ENCODE measurements at regions not wholly inside any gene's neighbourhood (a gene's known extent, or its start where the extent isn't known, plus 50 kb on each side); places are given as distances from the start of the nearest gene placed in this dataset.

GRCh38 chr6:120186080-120186479 lies 836.5 kb upstream of the MAN1A1 start:
- Histone ChIP-seq H3K9me3 (peaks cover 0 to 3% (median 0%) of the 10 kb centered on the region in 12 donors), H3K27me3 (no peaks in the 10 kb centered on the region), H3K4me1 (no peaks in the 10 kb centered on the region), H3K27ac (no peak overlapping the region), H3K4me3 (no peak overlapping the region), H3K36me3 (no peaks in the 10 kb centered on the region)
- DNase-seq (no peak), ATAC-seq (no peak)
- TF ChIP-seq POLR2A (IDR thresholded peaks at IDR 0.05) (no peak), CTCF (IDR thresholded peaks at IDR 0.05) (no peak)
- intact Hi-C loops (cut with DNase I) = no loop called here

GRCh38 chr6:120173250-120173649 lies 823.7 kb upstream of the MAN1A1 start:
- Histone ChIP-seq H3K4me1 (no peaks in the 10 kb centered on the region), H3K27ac (no peak overlapping the region), H3K36me3 (no peaks in the 10 kb centered on the region), H3K4me3 (no peak overlapping the region), H3K27me3 (no peaks in the 10 kb centered on the region), H3K9me3 (no peaks in the 10 kb centered on the region)
- TF ChIP-seq POLR2A (IDR thresholded peaks at IDR 0.05) (no peak), CTCF (IDR thresholded peaks at IDR 0.05) (no peak)
- ATAC-seq (no peak), DNase-seq (no peak)
- 68 to 86% (median 73%) methylated on average over 2 of the region's 2 CpGs for WGBS, 4 donors
- intact Hi-C loops (cut with DNase I) = no loop called here

GRCh38 chr6:120164531-120164930 lies 815.0 kb upstream of the MAN1A1 start:
- 80 to 84% (median 81%) methylated on average over 4 of the region's 4 CpGs for WGBS, 4 donors
- no peaks in the 10 kb centered on the region for H3K36me3 ChIP-seq
- H3K9me3 ChIP-seq = no peaks in the 10 kb centered on the region
- intact Hi-C loops (cut with DNase I) = no loop called here
- H3K27ac ChIP-seq = no peak overlapping the region
- DNase-seq = no peak
- H3K27me3 ChIP-seq = no peaks in the 10 kb centered on the region
- no peak overlapping the region for H3K4me3 ChIP-seq
- ATAC-seq = no peak
- TF ChIP-seq POLR2A (IDR thresholded peaks at IDR 0.05) = no peak
- no peak for TF ChIP-seq CTCF (IDR thresholded peaks at IDR 0.05)
- no peaks in the 10 kb centered on the region for H3K4me1 ChIP-seq

GRCh38 chr6:120157873-120158272 lies 808.3 kb upstream of the MAN1A1 start:
- ATAC-seq (no peak), DNase-seq (no peak)
- H3K27me3 ChIP-seq = no peaks in the 10 kb centered on the region
- H3K9me3 ChIP-seq = peaks cover 0 to 7% (median 0%) of the 10 kb centered on the region in 12 donors
- H3K4me3 ChIP-seq = no peak overlapping the region
- H3K27ac ChIP-seq = no peak overlapping the region
- no peaks in the 10 kb centered on the region for H3K4me1 ChIP-seq
- TF ChIP-seq POLR2A (IDR thresholded peaks at IDR 0.05) (no peak), CTCF (IDR thresholded peaks at IDR 0.05) (no peak)
- intact Hi-C loops (cut with DNase I) = no loop called here
- H3K36me3 ChIP-seq = no peaks in the 10 kb centered on the region

Measured in heart left ventricle (tissue), 16 donors.